K562 (cell line): ENCODE measurements at regions not wholly inside any gene's neighbourhood (a gene's known extent, or its start where the extent isn't known, plus 50 kb on each side); places are given as distances from the start of the nearest gene placed in this dataset.

Source experiments
- ATAC-seq: fragments of 200-7000 bp; cut with Tn5 transposase; 3 replicates; pipeline ENCODE4 v1.9.1; 2020; ENCODE audit warnings: moderate library complexity
- BruUV-seq: library from RNA; stranded (reverse); fragments of 400-500 nt; replicated peaks from 2 replicates; lab custom pipeline; 2021; lab: Mats Ljungman, UMichigan
- CTCF ChIA-PET: fragments of 300-600 bp; formaldehyde crosslinking; extraction: SDS; loops from one replicate; lab custom pipeline; 2021; ENCODE audit warnings: low intra/inter-chr PET ratio; lab: Yijun Ruan, JAX
- POLR2A ChIA-PET: fragments of 300-600, 350-650 bp; sonication (Branson Sonifier 250); formaldehyde crosslinking; extraction: SDS; loops from one replicate; lab custom pipeline; 2021; ENCODE audit warnings: antibody characterized with exemption, inconsistent platforms; lab: Yijun Ruan, JAX
- DNase-seq, 4 experiments: peaks; one replicate each; pipeline versions ENCODE4 v3.0.0 to v3.0.0-alpha.2; 2011 to 2018; ENCODE audit warnings: low spot score in 3 of 4, mixed read lengths in 3 of 4; ENCODE audit errors: extremely low read depth in 1 of 4
- FAIRE-seq: peaks from 2 replicates; lab custom pipeline; 2011; peaks lifted over from hg19 to GRCh38; lab: Jason Lieb, UNC
- H2AFZ ChIP-seq: 2 replicates; pipeline ENCODE4 v1.6.0; 2011; ENCODE audit warnings: low read depth, low read length, control low read depth, inconsistent platforms
- H3K27ac ChIP-seq: fragments of 200-600 bp; 3 replicates; pipeline ENCODE4 v1.8.0; 2011; ENCODE audit warnings: low read depth, mild to moderate bottlenecking, control low read depth, inconsistent platforms, low read length, moderate library complexity, mixed read lengths; ENCODE audit errors: extremely low read depth
- H3K27me3 ChIP-seq, 2 experiments: fragments of 300-600 bp in 1 of 2; 2 replicates in 1 of 2; 3 replicates in 1 of 2; pipeline versions ENCODE4 v1.6.0 to v1.8.0; 2011; ENCODE audit warnings: inconsistent platforms in 2 of 2, low read length in 2 of 2, mild to moderate bottlenecking in 1 of 2, mixed read lengths in 1 of 2, moderate library complexity in 1 of 2; ENCODE audit not compliant: control insufficient read depth in 2 of 2, insufficient read depth in 2 of 2
- H3K36me3 ChIP-seq: fragments of 300-600 bp; 3 replicates; pipeline ENCODE4 v1.8.0; 2011; ENCODE audit warnings: mild to moderate bottlenecking, low read length, inconsistent platforms; ENCODE audit not compliant: control insufficient read depth, insufficient read depth
- H3K4me1 ChIP-seq, 2 experiments: fragments of 200-600 bp in 1 of 2; replicated peaks in 1 of 2; 2 replicates in 1 of 2; 3 replicates in 1 of 2; pipeline versions ENCODE4 v1.5.1 to v1.8.0; 2011; ENCODE audit warnings: inconsistent platforms in 2 of 2, low read length in 2 of 2, mild to moderate bottlenecking in 1 of 2, mixed read lengths in 1 of 2, moderate library complexity in 1 of 2; ENCODE audit not compliant: control insufficient read depth in 2 of 2, insufficient read depth in 2 of 2
- H3K4me2 ChIP-seq: 2 replicates; pipeline ENCODE4 v1.6.1; 2011; ENCODE audit warnings: low read length, control low read depth, inconsistent platforms, mixed read lengths; ENCODE audit not compliant: insufficient read depth
- H3K4me3 ChIP-seq: fragments of 200-600 bp; sonication (generic), shearing (Covaris generic); 2 replicates; pipeline ENCODE4 v1.5.1; 2016; ENCODE audit warnings: control low read depth, inconsistent platforms
- H3K79me2 ChIP-seq: fragments of 200-600 bp; 3 replicates; pipeline ENCODE4 v1.8.0; 2011; ENCODE audit warnings: low read length, inconsistent platforms; ENCODE audit not compliant: control insufficient read depth, insufficient read depth
- H3K9ac ChIP-seq, 2 experiments: 2 replicates each; pipeline versions ENCODE4 v1.6.0 to v1.6.1; 2011; ENCODE audit warnings: low read depth in 2 of 2, low read length in 2 of 2, control low read depth in 1 of 2, inconsistent platforms in 1 of 2, mild to moderate bottlenecking in 1 of 2, mixed read lengths in 1 of 2; ENCODE audit not compliant: insufficient read depth in 1 of 2
- H3K9me1 ChIP-seq: one replicate; pipeline ENCODE4 v1.6.0; 2011; ENCODE audit warnings: inconsistent platforms, mild to moderate bottlenecking, low read length, moderate library complexity; ENCODE audit not compliant: control insufficient read depth, insufficient read depth
- H3K9me3 ChIP-seq: replicated peaks from 2 replicates; pipeline ENCODE4 v1.5.1; 2011; ENCODE audit warnings: low read depth, low read length, inconsistent platforms; ENCODE audit not compliant: control insufficient read depth, insufficient read depth
- H4K20me1 ChIP-seq: replicated peaks from 2 replicates; pipeline ENCODE4 v1.6.1; 2011; ENCODE audit warnings: low read length, inconsistent platforms, mixed read lengths; ENCODE audit not compliant: control insufficient read depth, insufficient read depth
- E2F1 ChIP-seq: sonication (generic); formaldehyde crosslinking; IDR thresholded peaks from 2 replicates; pipeline ENCODE4 v1.8.1; 2023; ENCODE audit warnings: mild to moderate bottlenecking, missing genetic modification reagents, moderate library complexity
- ELF4 ChIP-seq: fragments of 450-650 bp; formaldehyde crosslinking; IDR thresholded peaks from 2 replicates; pipeline ENCODE4 v1.4.0; 2022; ENCODE audit warnings: missing genetic modification characterization
- HMG20A ChIP-seq: fragments of 450-650 bp; formaldehyde crosslinking; conservative IDR thresholded peaks from 2 replicates; pipeline ENCODE4 v1.4.0; 2020; ENCODE audit warnings: mild to moderate bottlenecking, mixed read lengths
- KDM2B ChIP-seq: fragments of 250-450 bp; sonication (Bioruptor Pico); IDR thresholded peaks from 2 replicates; pipeline ENCODE4 v1.8.0; 2021; ENCODE audit warnings: mild to moderate bottlenecking, moderate library complexity
- MYBL2 ChIP-seq, 2 experiments: fragments of 450-650 bp in 1 of 2; sonication (generic) in 1 of 2; formaldehyde crosslinking in 1 of 2; IDR thresholded peaks; 2 replicates each; pipeline versions ENCODE4 v1.6.1 to v1.8.1; 2017 to 2022; ENCODE audit warnings: borderline replicate concordance in 1 of 2, inconsistent platforms in 1 of 2, low read depth in 1 of 2, mild to moderate bottlenecking in 1 of 2, missing genetic modification reagents in 1 of 2, moderate library complexity in 1 of 2
- PREB ChIP-seq: sonication (generic); formaldehyde crosslinking; IDR thresholded peaks from 2 replicates; pipeline ENCODE4 v1.8.1; 2023; ENCODE audit warnings: mild to moderate bottlenecking, missing genetic modification reagents
- RAD51 ChIP-seq: fragments of 450-650 bp; IDR thresholded peaks from 2 replicates; pipeline ENCODE4 v1.7.1; 2016; ENCODE audit warnings: low read depth, mild to moderate bottlenecking, borderline replicate concordance
- SIRT6 ChIP-seq: IDR thresholded peaks from one replicate; pipeline ENCODE4 v1.6.1; 2012; ENCODE audit warnings: low read depth, mild to moderate bottlenecking, control low read depth, inconsistent platforms, low read length, moderate library complexity
- SMARCB1 ChIP-seq: IDR thresholded peaks from 2 replicates; pipeline ENCODE4 v1.6.1; 2011; ENCODE audit warnings: improper control_type of control experiment, low read depth; ENCODE audit not compliant: insufficient read length
- SNAPC5 ChIP-seq: fragments of 250-450 bp; sonication (Bioruptor Pico); IDR thresholded peaks from 2 replicates; pipeline ENCODE4 v1.8.0; 2021; ENCODE audit warnings: moderate library complexity, mild to moderate bottlenecking, inconsistent platforms
- XRCC4 ChIP-seq: IDR thresholded peaks from one replicate; pipeline ENCODE4 v1.6.1; 2011; ENCODE audit not compliant: insufficient read depth, insufficient read length; ENCODE audit errors: extremely low read depth
- ZNF408 ChIP-seq: fragments of 250-450 bp; sonication (Bioruptor Pico); IDR thresholded peaks from 2 replicates; pipeline ENCODE4 v1.4.0; 2020; ENCODE audit warnings: low read depth, mild to moderate bottlenecking, moderate library complexity
- ZNF445 ChIP-seq: fragments of 250-450 bp; sonication (Bioruptor Pico); IDR thresholded peaks from 2 replicates; pipeline ENCODE4 v1.4.0; 2020; ENCODE audit warnings: low read depth, mild to moderate bottlenecking, moderate library complexity
- ZNF518B ChIP-seq: fragments of 250-450 bp; sonication (Bioruptor Pico); IDR thresholded peaks from 2 replicates; pipeline ENCODE4 v1.5.0; 2021; ENCODE audit warnings: mild to moderate bottlenecking, moderate library complexity
- WGBS: fragments of 100-300 bp; shearing (Covaris generic); methylation state at CpG from one replicate; pipeline ENCODE4 v1.1.6; 2016; ENCODE audit warnings: low coverage, mixed read lengths; ENCODE audit not compliant: insufficient coverage; ENCODE audit errors: missing lambda C conversion rate; 5-methylcytosine and 5-hydroxymethylcytosine counted together
- in situ Hi-C: fragments of 300-500 bp; cut with MboI; formaldehyde crosslinking; loops from 4 replicates; pipeline ENCODE4 v1.15.0; 2018; ENCODE audit warnings: inconsistent platforms, mixed read lengths
- intact Hi-C: fragments of 100-400 bp; cut with micrococcal nuclease; formaldehyde crosslinking; loops from 2 replicates; pipeline ENCODE4 v1.14.2; 2022
- TF ChIP-seq, protein P1 (sequence below): fragments of 250-450 bp; sonication (Bioruptor Pico); IDR thresholded peaks from 2 replicates; pipeline ENCODE4 v1.4.0; 2020

- intact Hi-C loops (no loop called here), in situ Hi-C loops (no loop called here)
- H4K20me1 ChIP-seq, result no peaks in the 10 kb centered on the region
- no peak overlapping the region for H3K4me2 ChIP-seq
- WGBS, result 2% methylated on average over 4 of the region's 4 CpGs
- no peaks in the 10 kb centered on the region for H3K4me1 ChIP-seq
- FAIRE-seq (no peak), ATAC-seq (no peak), DNase-seq (no peak)
- no peaks in the 10 kb centered on the region for H3K36me3 ChIP-seq
- BruUV-seq, result no TSS peak
- H3K27me3 ChIP-seq, result no peaks in the 10 kb centered on the region
- ChIA-PET CTCF (no interaction called here), POLR2A (no interaction called here)
- H3K27ac ChIP-seq, result no peak overlapping the region
- no peaks in the 10 kb centered on the region for H3K9me1 ChIP-seq
- no peak overlapping the region for H3K4me3 ChIP-seq
- no peaks in the 10 kb centered on the region for H3K9me3 ChIP-seq
- H3K9ac ChIP-seq, result no peak overlapping the region
- no peaks in the 10 kb centered on the region for H3K79me2 ChIP-seq
- no peak overlapping the region for H2AFZ ChIP-seq
- TF ChIP-seq PREB, result no peak
- TF ChIP-seq SIRT6, result no peak
- no peak for TF ChIP-seq MYBL2 (IDR thresholded peaks at IDR 0.05; ENCODE audit: low read depth)
- TF ChIP-seq MYBL2 (CRISPR knock-in tag; IDR thresholded peaks at IDR 0.05; ENCODE audit: borderline replicate concordance), result no peak
- TF ChIP-seq SNAPC5 (CRISPR knock-in tag), result no peak
- TF ChIP-seq E2F1 (CRISPR knock-in tag), result no peak
- TF ChIP-seq ZNF445 (CRISPR knock-in tag), result no peak
- TF ChIP-seq ZNF408, result no peak
- no peak for TF ChIP-seq ZNF518B (CRISPR knock-in tag)
- no peak for TF ChIP-seq ELF4
- TF ChIP-seq HMG20A (CRISPR knock-in tag), result no peak
- TF ChIP-seq KDM2B (CRISPR knock-in tag), result no peak
- no peak for TF ChIP-seq XRCC4
- TF ChIP-seq, protein P1, sequence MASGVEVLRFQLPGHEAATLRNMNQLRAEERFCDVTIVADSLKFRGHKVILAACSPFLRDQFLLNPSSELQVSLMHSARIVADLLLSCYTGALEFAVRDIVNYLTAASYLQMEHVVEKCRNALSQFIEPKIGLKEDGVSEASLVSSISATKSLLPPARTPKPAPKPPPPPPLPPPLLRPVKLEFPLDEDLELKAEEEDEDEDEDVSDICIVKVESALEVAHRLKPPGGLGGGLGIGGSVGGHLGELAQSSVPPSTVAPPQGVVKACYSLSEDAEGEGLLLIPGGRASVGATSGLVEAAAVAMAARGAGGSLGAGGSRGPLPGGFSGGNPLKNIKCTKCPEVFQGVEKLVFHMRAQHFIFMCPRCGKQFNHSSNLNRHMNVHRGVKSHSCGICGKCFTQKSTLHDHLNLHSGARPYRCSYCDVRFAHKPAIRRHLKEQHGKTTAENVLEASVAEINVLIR (CRISPR knock-in tag), result no peak
- TF ChIP-seq RAD51, result no peak
- no peak for TF ChIP-seq SMARCB1
Observed at GRCh38 chr4:58093352-58093751, 983.2 kb upstream of the IGFBP7 start.
